ENCODE measurements at regions not wholly inside any gene's neighbourhood (a gene's known extent, or its start where the extent isn't known, plus 50 kb on each side); places are given as distances from the start of the nearest gene placed in this dataset.

DNA sequence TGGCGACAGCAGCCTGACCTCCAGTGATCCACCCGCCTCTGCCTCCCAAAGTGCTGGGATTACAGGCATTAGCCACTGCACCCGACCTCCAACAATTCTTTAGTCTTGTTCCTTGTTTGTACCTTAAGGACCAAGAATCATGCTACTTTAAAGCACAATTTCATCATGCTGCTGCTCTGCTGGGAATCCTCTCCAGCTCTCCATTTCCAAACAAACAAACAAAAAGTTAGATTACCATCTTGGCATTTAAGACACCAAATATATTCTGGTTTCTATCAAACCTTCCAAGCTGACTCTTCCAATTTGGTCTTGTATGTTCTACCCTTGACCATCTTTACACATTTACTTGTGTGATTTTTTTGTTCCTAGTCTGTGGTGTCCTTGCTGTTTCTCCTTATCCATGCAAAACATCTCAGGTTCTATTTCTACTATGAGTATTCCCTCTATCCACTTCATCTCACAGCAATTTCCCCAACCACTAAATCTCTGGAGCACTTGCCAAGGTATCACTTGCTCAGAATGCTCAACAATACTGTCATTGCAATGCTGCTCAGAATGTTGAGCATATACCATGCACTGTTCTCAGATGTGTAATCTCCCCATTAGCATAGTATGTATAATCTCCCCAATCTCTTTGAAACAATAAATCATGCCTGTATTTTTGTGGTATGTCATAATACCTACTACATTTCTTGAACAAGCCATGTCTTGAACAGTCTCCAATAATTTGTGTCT is 73.2 kb upstream of the GALNT5 start:
- TF ChIP-seq CTCF (IDR thresholded peaks at IDR 0.05), result no peak
- TF ChIP-seq EP300 (IDR thresholded peaks at IDR 0.05), result no peak

All from sigmoid colon (tissue), 4 donors.